Gastrocnemius medialis (tissue), 4 donors: ENCODE measurements at regions not wholly inside any gene's neighbourhood (a gene's known extent, or its start where the extent isn't known, plus 50 kb on each side); places are given as distances from the start of the nearest gene placed in this dataset.

Experiments used
- CTCF ChIP-seq, 5 experiments: fragments of 450-650 bp in 3 of 5; fragments of 200-600 bp in 2 of 5; sonication (generic) in 2 of 5; IDR thresholded peaks in 4 of 5; conservative IDR thresholded peaks in 1 of 5; 1 replicate in 4 of 5; 2 replicates in 1 of 5; pipeline ENCODE4 v1.5.1; 2016 to 2019; ENCODE audit warnings: antibody characterized with exemption in 5 of 5, mild to moderate bottlenecking in 3 of 5, moderate library complexity in 3 of 5
- POLR2A ChIP-seq, 2 donors: fragments of 450-650 bp; IDR thresholded peaks; one replicate each; pipeline ENCODE4 v1.6.1; 2017; ENCODE audit warnings: antibody characterized with exemption in 2 of 2, mild to moderate bottlenecking in 2 of 2, moderate library complexity in 2 of 2

- TF ChIP-seq POLR2A (IDR thresholded peaks at IDR 0.05) (no peak), CTCF (IDR thresholded peaks at IDR 0.05 in 4 of 5, conservative IDR thresholded peaks at IDR 0.05 in 1 of 5) (no peak)
Measured at GRCh38 chr5:4837489-4838058, 302.6 kb upstream of the ADAMTS16 start.
